ENCODE measurements at regions not wholly inside any gene's neighbourhood (a gene's known extent, or its start where the extent isn't known, plus 50 kb on each side); places are given as distances from the start of the nearest gene placed in this dataset.

- Histone ChIP-seq H3K79me2 (ENCODE audit: control insufficient read depth, insufficient read depth, low read length) (no peaks in the 10 kb centered on the region), H2AFZ (ENCODE audit: control insufficient read depth, low read length) (no peak overlapping the region), H3K27me3 (ENCODE audit: control insufficient read depth, extremely low read depth, insufficient read depth, low read length) (no peaks in the 10 kb centered on the region), H3K4me1 (ENCODE audit: control insufficient read depth, extremely low read depth, insufficient read depth, low read length) (peaks cover 35% of the 10 kb centered on the region), H4K20me1 (ENCODE audit: control insufficient read depth, extremely low read depth, insufficient read depth, low read length) (no peaks in the 10 kb centered on the region), H3K9me1 (ENCODE audit: control insufficient read depth, extremely low read depth, insufficient read depth, low read length) (no peaks in the 10 kb centered on the region), H3K4me2 (ENCODE audit: control insufficient read depth, extremely low read depth, insufficient read depth, low read depth, low read length) (no peak overlapping the region), H3K27ac (ENCODE audit: control insufficient read depth, insufficient read depth, low read length) (no peak overlapping the region), H3K36me3 (ENCODE audit: control insufficient read depth in 2 of 2, extremely low read depth in 1 of 2, insufficient read depth in 2 of 2, low read length in 2 of 2) (no peaks in the 10 kb centered on the region), H3K9me3 (ENCODE audit: control insufficient read depth, low read depth, low read length) (no peaks in the 10 kb centered on the region), H3K4me3 (ENCODE audit: control insufficient read depth in 2 of 3, extremely low read depth in 1 of 3, insufficient read depth in 2 of 3, low read depth in 1 of 3, low read length in 3 of 3) (no peak overlapping the region), H3K9ac (ENCODE audit: control insufficient read depth, extremely low read depth, insufficient read depth, low read length) (no peak overlapping the region)
- FAIRE-seq, result no peak
- no peak for TF ChIP-seq EZH2 (IDR thresholded peaks at IDR 0.05; ENCODE audit: low read length)
- TF ChIP-seq, protein P1, sequence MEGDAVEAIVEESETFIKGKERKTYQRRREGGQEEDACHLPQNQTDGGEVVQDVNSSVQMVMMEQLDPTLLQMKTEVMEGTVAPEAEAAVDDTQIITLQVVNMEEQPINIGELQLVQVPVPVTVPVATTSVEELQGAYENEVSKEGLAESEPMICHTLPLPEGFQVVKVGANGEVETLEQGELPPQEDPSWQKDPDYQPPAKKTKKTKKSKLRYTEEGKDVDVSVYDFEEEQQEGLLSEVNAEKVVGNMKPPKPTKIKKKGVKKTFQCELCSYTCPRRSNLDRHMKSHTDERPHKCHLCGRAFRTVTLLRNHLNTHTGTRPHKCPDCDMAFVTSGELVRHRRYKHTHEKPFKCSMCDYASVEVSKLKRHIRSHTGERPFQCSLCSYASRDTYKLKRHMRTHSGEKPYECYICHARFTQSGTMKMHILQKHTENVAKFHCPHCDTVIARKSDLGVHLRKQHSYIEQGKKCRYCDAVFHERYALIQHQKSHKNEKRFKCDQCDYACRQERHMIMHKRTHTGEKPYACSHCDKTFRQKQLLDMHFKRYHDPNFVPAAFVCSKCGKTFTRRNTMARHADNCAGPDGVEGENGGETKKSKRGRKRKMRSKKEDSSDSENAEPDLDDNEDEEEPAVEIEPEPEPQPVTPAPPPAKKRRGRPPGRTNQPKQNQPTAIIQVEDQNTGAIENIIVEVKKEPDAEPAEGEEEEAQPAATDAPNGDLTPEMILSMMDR (optimal IDR thresholded peaks at IDR 0.05 in 1 of 3, IDR thresholded peaks at IDR 0.05 in 1 of 3, conservative IDR thresholded peaks at IDR 0.05 in 1 of 3; ENCODE audit: extremely low read depth in 1 of 3, insufficient read depth in 2 of 3, low read length in 3 of 3), result no peak
- DNase-seq (ENCODE audit: low read depth, low spot score), result no peak
- dilution Hi-C loops (cut with MboI; ENCODE audit: extremely low pct_ligation_motif_present, low sequenced_read_pairs), result no loop called here
These were observed 59.6 kb upstream of the SYN3 start for GRCh38 chr22:33117821-33118220.

- Histone ChIP-seq H4K20me1 (ENCODE audit: control insufficient read depth, extremely low read depth, insufficient read depth, low read length) (no peaks in the 10 kb centered on the region), H3K4me3 (ENCODE audit: control insufficient read depth in 2 of 3, extremely low read depth in 1 of 3, insufficient read depth in 2 of 3, low read depth in 1 of 3, low read length in 3 of 3) (no peak overlapping the region), H3K36me3 (ENCODE audit: control insufficient read depth in 2 of 2, extremely low read depth in 1 of 2, insufficient read depth in 2 of 2, low read length in 2 of 2) (no peaks in the 10 kb centered on the region), H3K79me2 (ENCODE audit: control insufficient read depth, insufficient read depth, low read length) (no peaks in the 10 kb centered on the region), H3K4me1 (ENCODE audit: control insufficient read depth, extremely low read depth, insufficient read depth, low read length) (peaks cover 35% of the 10 kb centered on the region), H3K9me1 (ENCODE audit: control insufficient read depth, extremely low read depth, insufficient read depth, low read length) (no peaks in the 10 kb centered on the region), H3K9me3 (ENCODE audit: control insufficient read depth, low read depth, low read length) (no peaks in the 10 kb centered on the region), H3K27ac (ENCODE audit: control insufficient read depth, insufficient read depth, low read length) (peak overlapping the region; percentile 76), H3K9ac (ENCODE audit: control insufficient read depth, extremely low read depth, insufficient read depth, low read length) (peak overlapping the region; percentile 2), H3K27me3 (ENCODE audit: control insufficient read depth, extremely low read depth, insufficient read depth, low read length) (no peaks in the 10 kb centered on the region), H2AFZ (ENCODE audit: control insufficient read depth, low read length) (peak overlapping the region; percentile 36), H3K4me2 (ENCODE audit: control insufficient read depth, extremely low read depth, insufficient read depth, low read depth, low read length) (peak overlapping the region; percentile 72)
- peak; percentile 28 for DNase-seq (ENCODE audit: low read depth, low spot score)
- dilution Hi-C loops (cut with MboI; ENCODE audit: extremely low pct_ligation_motif_present, low sequenced_read_pairs), result no loop called here
- peak; percentile 94 for FAIRE-seq
- TF ChIP-seq, protein P1 (optimal IDR thresholded peaks at IDR 0.05 in 1 of 3, IDR thresholded peaks at IDR 0.05 in 1 of 3, conservative IDR thresholded peaks at IDR 0.05 in 1 of 3; ENCODE audit: extremely low read depth in 1 of 3, insufficient read depth in 2 of 3, low read length in 3 of 3), result no peak
- no peak for TF ChIP-seq EZH2 (IDR thresholded peaks at IDR 0.05; ENCODE audit: low read length)
These were observed 58.8 kb upstream of the SYN3 start for GRCh38 chr22:33116841-33117547.

All from keratinocyte (primary cell).